Smooth muscle cell (in vitro differentiated cells): ENCODE measurements at regions not wholly inside any gene's neighbourhood (a gene's known extent, or its start where the extent isn't known, plus 50 kb on each side); places are given as distances from the start of the nearest gene placed in this dataset.

Experiments
- DNase-seq: peaks from one replicate; lab custom pipeline; 2025; ENCODE audit not compliant: unreplicated experiment; lab: John Stamatoyannopoulos, UW
- H2AFZ ChIP-seq: fragments of 200-600 bp; sonication (generic); 2 replicates; pipeline ENCODE4 v1.6.0; 2016; ENCODE audit warnings: antibody characterized with exemption, low read depth, mild to moderate bottlenecking
- H3F3A ChIP-seq: fragments of 200-600 bp; sonication (generic); 2 replicates; pipeline ENCODE4 v1.6.0; 2017; ENCODE audit warnings: antibody characterized with exemption, low read depth
- H3K27ac ChIP-seq: fragments of 200-600 bp; sonication (generic); 2 replicates; pipeline ENCODE4 v1.5.1; 2016; ENCODE audit warnings: low read depth, mild to moderate bottlenecking
- H3K27me3 ChIP-seq: fragments of 200-600 bp; sonication (generic); 2 replicates; pipeline ENCODE4 v1.6.1; 2016; ENCODE audit warnings: low read depth, mild to moderate bottlenecking
- H3K36me3 ChIP-seq: fragments of 200-600 bp; sonication (generic); 2 replicates; pipeline ENCODE4 v1.5.1; 2016; ENCODE audit warnings: low read depth
- H3K4me1 ChIP-seq: fragments of 200-600 bp; sonication (generic); 2 replicates; pipeline ENCODE4 v1.5.1; 2016; ENCODE audit warnings: low read depth
- H3K4me2 ChIP-seq: fragments of 200-600 bp; sonication (generic); 2 replicates; pipeline ENCODE4 v1.6.0; 2016; ENCODE audit warnings: mild to moderate bottlenecking
- H3K4me3 ChIP-seq: fragments of 200-600 bp; sonication (generic); 2 replicates; pipeline ENCODE4 v1.5.1; 2016; ENCODE audit warnings: mild to moderate bottlenecking
- H3K79me2 ChIP-seq: fragments of 200-600 bp; sonication (generic); 2 replicates; pipeline ENCODE4 v1.6.0; 2016; ENCODE audit warnings: low read depth, mild to moderate bottlenecking
- H3K9ac ChIP-seq: fragments of 200-600 bp; sonication (generic); 2 replicates; pipeline ENCODE4 v1.6.0; 2016; ENCODE audit warnings: low read depth
- H3K9me3 ChIP-seq: fragments of 200-600 bp; sonication (generic); replicated peaks from 2 replicates; pipeline ENCODE4 v1.5.1; 2016; ENCODE audit warnings: low read depth
- H4K20me1 ChIP-seq: fragments of 200-600 bp; sonication (generic); 2 replicates; pipeline ENCODE4 v1.6.0; 2016; ENCODE audit warnings: low read depth
- CTCF ChIP-seq: fragments of 200-600 bp; sonication (generic); IDR thresholded peaks from 2 replicates; pipeline ENCODE4 v1.5.1; 2017; ENCODE audit warnings: borderline replicate concordance, mild to moderate bottlenecking, antibody characterized with exemption; ENCODE audit not compliant: insufficient read depth, poor library complexity, severe bottlenecking
- WGBS: methylation state at CpG from one replicate; pipeline ENCODE4 v1.1.7; 2016; ENCODE audit warnings: low lambda C conversion rate; 5-methylcytosine and 5-hydroxymethylcytosine counted together

GRCh38 chr22:27299181-27300085, 502.1 kb downstream of the MN1 start:
- H3F3A ChIP-seq, result no peaks in the 10 kb centered on the region
- H3K36me3 ChIP-seq, result no peaks in the 10 kb centered on the region
- DNase-seq, result no peak
- TF ChIP-seq CTCF, result no peak
- peak overlapping the region; percentile 81 for H3K4me2 ChIP-seq
- peaks cover 15% of the 10 kb centered on the region for H3K27me3 ChIP-seq
- peak overlapping the region; percentile 23 for H3K4me3 ChIP-seq
- no peak overlapping the region for H3K9ac ChIP-seq
- H3K4me1 ChIP-seq, result peaks cover 19% of the 10 kb centered on the region
- H3K27ac ChIP-seq, result no peak overlapping the region
- peak overlapping the region; percentile 80 for H2AFZ ChIP-seq
- H3K79me2 ChIP-seq, result no peaks in the 10 kb centered on the region
- WGBS, result 51% methylated on average over 25 of the region's 33 CpGs
- H4K20me1 ChIP-seq, result no peaks in the 10 kb centered on the region
- no peaks in the 10 kb centered on the region for H3K9me3 ChIP-seq

GRCh38 chr22:27300536-27301285, 500.8 kb downstream of the MN1 start:
- no peaks in the 10 kb centered on the region for H4K20me1 ChIP-seq
- 90% methylated on average over 16 of the region's 16 CpGs for WGBS
- H3K4me2 ChIP-seq, result no peak overlapping the region
- no peak overlapping the region for H2AFZ ChIP-seq
- no peak overlapping the region for H3K9ac ChIP-seq
- peaks cover 20% of the 10 kb centered on the region for H3K27me3 ChIP-seq
- no peak for DNase-seq
- H3K79me2 ChIP-seq, result no peaks in the 10 kb centered on the region
- TF ChIP-seq CTCF, result no peak
- no peaks in the 10 kb centered on the region for H3K9me3 ChIP-seq
- no peaks in the 10 kb centered on the region for H3K36me3 ChIP-seq
- H3K27ac ChIP-seq, result no peak overlapping the region
- no peak overlapping the region for H3K4me3 ChIP-seq
- H3K4me1 ChIP-seq, result peaks cover 19% of the 10 kb centered on the region
- H3F3A ChIP-seq, result no peaks in the 10 kb centered on the region

GRCh38 chr22:27302501-27302900, 499.1 kb downstream of the MN1 start:
- no peak for TF ChIP-seq CTCF
- peaks cover 18% of the 10 kb centered on the region for H3K4me1 ChIP-seq
- 88% methylated on average over 11 of the region's 11 CpGs for WGBS

More at GRCh38 chr22:27302501-27302900, 499.1 kb downstream of the MN1 start:
- H3F3A ChIP-seq, result no peaks in the 10 kb centered on the region
- DNase-seq, result no peak
- no peaks in the 10 kb centered on the region for H3K79me2 ChIP-seq
- no peaks in the 10 kb centered on the region for H3K36me3 ChIP-seq
- no peak overlapping the region for H3K9ac ChIP-seq
- peaks cover 31% of the 10 kb centered on the region for H3K27me3 ChIP-seq
- H4K20me1 ChIP-seq, result no peaks in the 10 kb centered on the region
- no peak overlapping the region for H2AFZ ChIP-seq
- no peak overlapping the region for H3K4me3 ChIP-seq
- no peak overlapping the region for H3K4me2 ChIP-seq
- H3K9me3 ChIP-seq, result no peaks in the 10 kb centered on the region
- no peak overlapping the region for H3K27ac ChIP-seq
